H1 (cell line): ENCODE measurements at regions not wholly inside any gene's neighbourhood (a gene's known extent, or its start where the extent isn't known, plus 50 kb on each side); places are given as distances from the start of the nearest gene placed in this dataset.

Experiments used
- RFX5 ChIP-seq: IDR thresholded peaks from 2 replicates; pipeline ENCODE4 v1.6.1; 2011; ENCODE audit warnings: low read depth, low read length, improper control_type of control experiment, borderline replicate concordance
- SP4 ChIP-seq: IDR thresholded peaks from 2 replicates; pipeline ENCODE4 v1.6.1; 2012; ENCODE audit warnings: low read length, inconsistent platforms

- TF ChIP-seq SP4: no peak
- TF ChIP-seq RFX5: no peak
- TF ChIP-seq, all 59 proteins: peak for 0
Observed at GRCh38 chr15:97733373-97733772, 227.1 kb upstream of the ARRDC4 start (continued).
